Breast epithelium (tissue), 3 donors: ENCODE measurements at regions not wholly inside any gene's neighbourhood (a gene's known extent, or its start where the extent isn't known, plus 50 kb on each side); places are given as distances from the start of the nearest gene placed in this dataset.

Source experiments
- POLR2A ChIP-seq: fragments of 450-650 bp; IDR thresholded peaks from one replicate; pipeline ENCODE4 v1.6.1; 2016; ENCODE audit warnings: antibody characterized with exemption, mild to moderate bottlenecking, moderate library complexity
- POLR2AphosphoS5 ChIP-seq, 3 donors: sonication (generic); formaldehyde crosslinking; IDR thresholded peaks; one replicate each; pipeline ENCODE4 v1.6.1; 2017; ENCODE audit warnings: antibody characterized with exemption in 3 of 3
- TF ChIP-seq, protein P1 (sequence below), 3 donors: fragments of 450-650 bp; IDR thresholded peaks; one replicate each; pipeline ENCODE4 v1.5.1; 2016 to 2017; ENCODE audit warnings: antibody characterized with exemption in 3 of 3, mild to moderate bottlenecking in 3 of 3, moderate library complexity in 3 of 3

DNA sequence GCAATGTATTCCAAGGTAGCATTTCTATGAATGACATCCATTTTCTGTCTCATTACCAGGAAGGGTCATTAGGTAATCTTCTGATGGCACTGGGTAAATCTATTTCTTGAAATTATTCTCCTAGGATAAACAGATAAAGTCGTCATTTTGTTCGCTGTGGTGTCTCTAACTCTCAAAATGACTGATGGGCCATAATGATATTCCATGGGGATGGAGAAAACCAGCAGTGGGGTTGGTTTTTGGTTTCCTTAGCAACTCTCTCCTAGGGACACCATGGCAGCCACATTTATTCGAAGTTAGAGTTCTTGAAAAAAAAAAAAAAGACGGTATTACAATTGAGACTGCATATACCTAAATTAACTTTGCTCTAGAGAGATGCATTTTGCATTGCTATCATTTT, 231.3 kb upstream of the SLCO3A1 start:
- TF ChIP-seq POLR2AphosphoS5 (IDR thresholded peaks at IDR 0.05), result no peak
- TF ChIP-seq, protein P1, sequence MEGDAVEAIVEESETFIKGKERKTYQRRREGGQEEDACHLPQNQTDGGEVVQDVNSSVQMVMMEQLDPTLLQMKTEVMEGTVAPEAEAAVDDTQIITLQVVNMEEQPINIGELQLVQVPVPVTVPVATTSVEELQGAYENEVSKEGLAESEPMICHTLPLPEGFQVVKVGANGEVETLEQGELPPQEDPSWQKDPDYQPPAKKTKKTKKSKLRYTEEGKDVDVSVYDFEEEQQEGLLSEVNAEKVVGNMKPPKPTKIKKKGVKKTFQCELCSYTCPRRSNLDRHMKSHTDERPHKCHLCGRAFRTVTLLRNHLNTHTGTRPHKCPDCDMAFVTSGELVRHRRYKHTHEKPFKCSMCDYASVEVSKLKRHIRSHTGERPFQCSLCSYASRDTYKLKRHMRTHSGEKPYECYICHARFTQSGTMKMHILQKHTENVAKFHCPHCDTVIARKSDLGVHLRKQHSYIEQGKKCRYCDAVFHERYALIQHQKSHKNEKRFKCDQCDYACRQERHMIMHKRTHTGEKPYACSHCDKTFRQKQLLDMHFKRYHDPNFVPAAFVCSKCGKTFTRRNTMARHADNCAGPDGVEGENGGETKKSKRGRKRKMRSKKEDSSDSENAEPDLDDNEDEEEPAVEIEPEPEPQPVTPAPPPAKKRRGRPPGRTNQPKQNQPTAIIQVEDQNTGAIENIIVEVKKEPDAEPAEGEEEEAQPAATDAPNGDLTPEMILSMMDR (IDR thresholded peaks at IDR 0.05), result no peak
- TF ChIP-seq POLR2A, result no peak
